NB4 (cell line): ENCODE measurements at regions not wholly inside any gene's neighbourhood (a gene's known extent, or its start where the extent isn't known, plus 50 kb on each side); places are given as distances from the start of the nearest gene placed in this dataset.

Experiments used
- DNase-seq: peaks from one replicate; pipeline ENCODE4 v3.0.0; 2010; ENCODE audit warnings: low read depth
- H3K4me3 ChIP-seq: one replicate; pipeline ENCODE4 v1.5.1; 2011; ENCODE audit warnings: mild to moderate bottlenecking, low read depth, low read length, moderate library complexity
- MYC ChIP-seq: IDR thresholded peaks from 2 replicates; pipeline ENCODE4 v1.6.1; 2011; ENCODE audit warnings: low read depth, low read length
- POLR2A ChIP-seq: IDR thresholded peaks from 2 replicates; pipeline ENCODE4 v1.6.1; 2011; ENCODE audit warnings: mild to moderate bottlenecking; ENCODE audit not compliant: insufficient read length; ENCODE audit errors: extremely low read depth
- TF ChIP-seq, protein P1 (sequence below): IDR thresholded peaks from 2 replicates; pipeline ENCODE4 v1.6.1; 2011; ENCODE audit warnings: low read depth, low read length
- TF ChIP-seq, protein P2 (sequence below): IDR thresholded peaks from one replicate; pipeline ENCODE4 v1.5.1; 2012; ENCODE audit warnings: low read depth, low read length

DNA sequence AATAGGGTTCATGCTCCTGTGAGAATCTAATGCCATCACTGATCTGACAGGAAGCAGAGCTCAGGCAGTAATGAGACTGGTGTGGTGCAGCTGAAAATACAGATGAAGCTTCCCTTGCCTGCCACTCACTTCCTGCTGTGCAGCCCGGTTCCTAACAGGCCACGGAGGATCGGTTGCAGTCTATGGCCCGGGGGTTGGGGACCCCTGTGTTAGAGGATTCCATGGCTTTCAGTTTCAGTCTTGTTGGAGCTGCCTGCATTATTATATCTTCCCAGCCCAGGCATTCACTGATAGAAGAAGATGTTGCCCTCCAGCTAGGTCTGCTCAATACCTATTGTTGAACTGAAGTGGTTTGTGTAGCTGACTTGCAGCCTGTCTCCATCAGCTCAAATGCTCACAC is 1298.8 kb downstream of the TYW1 start:
- TF ChIP-seq, protein P1, sequence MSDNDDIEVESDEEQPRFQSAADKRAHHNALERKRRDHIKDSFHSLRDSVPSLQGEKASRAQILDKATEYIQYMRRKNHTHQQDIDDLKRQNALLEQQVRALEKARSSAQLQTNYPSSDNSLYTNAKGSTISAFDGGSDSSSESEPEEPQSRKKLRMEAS = no peak
- no peak for TF ChIP-seq MYC
- TF ChIP-seq, protein P2, sequence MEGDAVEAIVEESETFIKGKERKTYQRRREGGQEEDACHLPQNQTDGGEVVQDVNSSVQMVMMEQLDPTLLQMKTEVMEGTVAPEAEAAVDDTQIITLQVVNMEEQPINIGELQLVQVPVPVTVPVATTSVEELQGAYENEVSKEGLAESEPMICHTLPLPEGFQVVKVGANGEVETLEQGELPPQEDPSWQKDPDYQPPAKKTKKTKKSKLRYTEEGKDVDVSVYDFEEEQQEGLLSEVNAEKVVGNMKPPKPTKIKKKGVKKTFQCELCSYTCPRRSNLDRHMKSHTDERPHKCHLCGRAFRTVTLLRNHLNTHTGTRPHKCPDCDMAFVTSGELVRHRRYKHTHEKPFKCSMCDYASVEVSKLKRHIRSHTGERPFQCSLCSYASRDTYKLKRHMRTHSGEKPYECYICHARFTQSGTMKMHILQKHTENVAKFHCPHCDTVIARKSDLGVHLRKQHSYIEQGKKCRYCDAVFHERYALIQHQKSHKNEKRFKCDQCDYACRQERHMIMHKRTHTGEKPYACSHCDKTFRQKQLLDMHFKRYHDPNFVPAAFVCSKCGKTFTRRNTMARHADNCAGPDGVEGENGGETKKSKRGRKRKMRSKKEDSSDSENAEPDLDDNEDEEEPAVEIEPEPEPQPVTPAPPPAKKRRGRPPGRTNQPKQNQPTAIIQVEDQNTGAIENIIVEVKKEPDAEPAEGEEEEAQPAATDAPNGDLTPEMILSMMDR = no peak
- TF ChIP-seq POLR2A = no peak
- DNase-seq = no peak

DNA sequence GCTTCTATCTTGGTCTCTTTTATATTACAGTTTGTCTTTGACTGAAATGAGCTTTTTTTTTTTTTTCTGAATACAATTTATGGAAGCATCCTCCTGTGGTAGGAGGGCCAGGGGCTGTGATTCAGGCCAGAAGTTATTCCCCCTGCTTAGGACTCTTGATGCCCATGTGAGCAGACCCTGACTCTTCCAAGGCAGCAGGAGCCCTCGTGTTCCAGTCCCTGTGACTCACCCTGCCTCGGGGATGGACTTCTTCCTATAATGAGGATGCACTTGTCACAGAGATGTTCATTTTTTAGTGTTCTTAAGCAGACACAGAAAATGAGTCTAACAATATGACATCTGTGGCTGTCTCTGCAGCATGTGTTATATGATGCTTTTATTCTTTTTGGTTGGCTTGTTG is 1293.7 kb upstream of the AUTS2 start:
- H3K4me3 ChIP-seq = no peak overlapping the region
- TF ChIP-seq, protein P2 = no peak
- TF ChIP-seq MYC = no peak
- TF ChIP-seq POLR2A = no peak
- TF ChIP-seq, protein P1 = no peak
- DNase-seq = no peak

More for the DNA sequence above, 1298.8 kb downstream of the TYW1 start:
- H3K4me3 ChIP-seq = no peak overlapping the region

DNA sequence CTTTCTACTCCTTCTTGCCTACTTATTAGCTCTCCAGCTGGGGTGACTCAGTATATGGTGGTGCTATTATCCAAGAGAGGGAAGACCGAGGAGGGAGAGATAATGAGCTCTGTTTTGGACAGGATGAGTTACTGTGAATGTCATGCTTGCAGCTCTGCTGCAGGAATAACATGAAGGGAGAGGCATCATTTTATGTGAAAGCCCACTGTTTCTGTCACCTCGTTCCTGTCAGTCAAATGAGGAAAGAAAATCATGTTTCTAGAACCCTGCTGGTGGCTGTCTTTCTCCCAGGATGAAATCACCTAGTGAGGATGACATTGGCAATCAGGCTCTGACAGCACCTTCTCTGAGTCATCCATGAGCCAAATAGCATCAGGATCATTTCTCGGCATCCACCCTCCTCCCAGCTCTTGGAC is 1291.6 kb upstream of the AUTS2 start:
- no peak for DNase-seq
- H3K4me3 ChIP-seq = no peak overlapping the region
- no peak for TF ChIP-seq POLR2A
- TF ChIP-seq, protein P2 = no peak

DNA sequence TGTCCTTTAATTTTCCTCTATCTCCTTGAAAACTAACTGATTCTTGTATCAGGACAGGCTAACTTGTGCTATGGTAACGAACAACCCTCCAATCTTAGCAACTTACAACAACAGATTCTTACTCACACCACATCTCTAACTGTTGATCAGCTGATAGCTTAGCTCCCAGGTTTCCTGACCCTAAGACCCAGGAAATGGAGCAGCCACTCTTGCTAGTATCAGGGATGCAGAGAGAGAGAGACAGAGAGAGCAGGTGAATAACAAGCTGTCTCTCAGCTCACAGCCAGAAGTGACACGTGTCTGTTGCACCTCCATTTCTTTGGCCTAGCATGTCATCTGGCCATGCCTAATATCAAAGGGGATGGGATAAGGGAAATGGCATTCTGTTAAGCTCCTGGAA is 1289.0 kb upstream of the AUTS2 start:
- no peak overlapping the region for H3K4me3 ChIP-seq
- TF ChIP-seq, protein P1 = no peak
- TF ChIP-seq, protein P2 = no peak
- no peak for TF ChIP-seq MYC
- no peak for TF ChIP-seq POLR2A
- DNase-seq = no peak

DNA sequence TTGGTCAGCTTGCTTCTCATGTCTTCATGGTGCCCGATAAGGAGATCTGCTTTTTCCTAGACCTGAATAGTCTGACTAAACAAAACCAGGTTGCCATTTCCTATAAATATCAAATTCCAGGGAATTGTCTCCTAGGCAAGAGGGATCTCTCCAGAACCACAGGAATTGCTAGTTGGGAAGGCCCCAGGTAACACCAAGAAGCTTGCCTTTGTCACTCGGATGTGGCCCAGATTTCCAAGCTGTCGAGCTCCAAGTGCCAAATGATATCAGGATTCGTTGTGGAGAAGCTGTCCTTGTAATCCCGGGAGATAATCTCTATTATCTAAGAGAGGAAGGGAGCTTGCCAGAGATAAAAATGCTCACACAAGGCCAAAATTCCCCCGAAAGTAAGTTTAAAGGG is 1288.5 kb upstream of the AUTS2 start:
- TF ChIP-seq, protein P2 = no peak
- TF ChIP-seq POLR2A (no peak), MYC (no peak)
- TF ChIP-seq, protein P1 = no peak
- no peak for DNase-seq
- no peak overlapping the region for H3K4me3 ChIP-seq

DNA sequence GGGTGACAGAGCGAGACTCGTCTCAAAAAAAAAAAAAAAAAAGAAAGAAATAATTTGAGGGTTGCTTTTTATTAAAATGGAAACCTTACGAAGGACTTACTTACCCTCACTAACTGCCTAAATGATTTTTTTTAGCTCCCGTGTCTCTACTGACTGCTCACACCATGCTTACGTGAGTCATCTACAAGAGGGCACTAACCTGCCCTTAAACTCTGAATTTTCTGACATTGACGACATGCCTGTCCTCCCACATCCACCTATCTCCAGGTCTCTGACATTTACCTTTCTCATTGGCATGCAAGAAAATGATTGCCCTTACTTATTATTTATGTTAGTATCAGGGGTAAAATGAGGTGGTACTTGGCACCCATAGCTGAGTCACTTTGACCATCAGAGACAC is 1286.3 kb upstream of the AUTS2 start:
- no peak overlapping the region for H3K4me3 ChIP-seq
- no peak for TF ChIP-seq POLR2A
- TF ChIP-seq, protein P2 = no peak
- TF ChIP-seq MYC = no peak
- TF ChIP-seq, protein P1 = no peak
- DNase-seq = no peak
